Motor neuron (in vitro differentiated cells): ENCODE measurements at regions not wholly inside any gene's neighbourhood (a gene's known extent, or its start where the extent isn't known, plus 50 kb on each side); places are given as distances from the start of the nearest gene placed in this dataset.

Experiments
- ATAC-seq, 8 experiments: fragments of 200-7000 bp; cut with Tn5 transposase; replicated peaks in 6 of 8; 2 replicates each; pipeline ENCODE4 v1.8.0; 2021; ENCODE audit warnings: mild to moderate bottlenecking in 8 of 8, moderate library complexity in 8 of 8
- H3K27ac ChIP-seq, 2 donors: fragments of 250-450 bp; sonication (Bioruptor Pico); 2 replicates each; pipeline ENCODE4 v1.9.0; 2021; ENCODE audit warnings: antibody characterized with exemption in 2 of 2, mild to moderate bottlenecking in 2 of 2, moderate library complexity in 1 of 2
- H3K4me1 ChIP-seq, 2 donors: fragments of 250-450 bp; sonication (Bioruptor Pico); replicated peaks in 1 of 2; 2 replicates each; pipeline ENCODE4 v1.6.1; 2021; ENCODE audit warnings: antibody characterized with exemption in 2 of 2, mild to moderate bottlenecking in 2 of 2, moderate library complexity in 1 of 2
- H3K4me3 ChIP-seq, 5 donors: fragments of 250-450 bp; sonication (Bioruptor Pico); 2 replicates each; pipeline ENCODE4 v1.9.0; 2021; ENCODE audit warnings: antibody characterized with exemption in 5 of 5, mild to moderate bottlenecking in 5 of 5, moderate library complexity in 4 of 5
- WGBS, 10 experiments: fragments of 450-650 bp; shearing (Covaris generic); methylation state at CpG; one replicate each; pipeline ENCODE4 v1.0.0; 2022; 5-methylcytosine and 5-hydroxymethylcytosine counted together
- in situ Hi-C, 9 experiments: fragments of 400-800 bp; cut with MboI; loops; one replicate each; pipeline ENCODE4 v1.15.0; 2021; ENCODE audit warnings: low sequenced_read_pairs in 9 of 9, low pct_unique_long_range_greater_than_20kb in 2 of 9; ENCODE audit not compliant: unreplicated experiment in 9 of 9

GRCh38 chr2:128537646-128538045 lies 219.0 kb upstream of the HS6ST1 start:
- Histone ChIP-seq H3K4me1 (peaks cover 15 to 26% of the 10 kb centered on the region in 2 donors), H3K27ac (peak overlapping the region in 1 of 2 donors; percentile 33), H3K4me3 (no peak overlapping the region)
- peak in 1 of 8 experiments; percentile 2 for ATAC-seq
- in situ Hi-C loops = no loop called here

GRCh38 chr2:128538396-128538795 lies 219.7 kb upstream of the HS6ST1 start:
- no peak overlapping the region for H3K27ac ChIP-seq
- ATAC-seq = no peak
- WGBS, 10 experiments = 80 to 100% (median 96%) methylated on average over 1 to 2 of the region's 2 CpGs; no CpG with 5 or more reads in 4 of the 10 experiments
- no peak overlapping the region for H3K4me3 ChIP-seq
- in situ Hi-C loops = no loop called here
- peaks cover 13 to 20% of the 10 kb centered on the region in 2 donors for H3K4me1 ChIP-seq

- no peak overlapping the region for H3K4me3 ChIP-seq
- in situ Hi-C loops = no loop called here
- WGBS, 10 experiments = 80 to 100% (median 100%) methylated on average over 1 to 3 of the region's 3 CpGs; no CpG with 5 or more reads in 1 of the 10 experiments
- no peak for ATAC-seq
- H3K4me1 ChIP-seq = peaks cover 10 to 26% of the 10 kb centered on the region in 2 donors
- H3K27ac ChIP-seq = no peak overlapping the region
Observed at GRCh38 chr2:128540670-128541069, 222.0 kb upstream of the HS6ST1 start.

- peak in 1 of 8 experiments; percentile 40 for ATAC-seq
- Histone ChIP-seq H3K4me1 (peaks cover 10 to 22% of the 10 kb centered on the region in 2 donors), H3K27ac (no peak overlapping the region), H3K4me3 (no peak overlapping the region)
- 20 to 92% (median 69%) methylated on average over 1 to 2 of the region's 2 CpGs; no CpG with 5 or more reads in 1 of the 10 experiments for WGBS, 10 experiments
- in situ Hi-C loops = no loop called here
Observed at GRCh38 chr2:128541448-128541847, 222.8 kb upstream of the HS6ST1 start.

GRCh38 chr2:128543036-128543435 lies 224.4 kb upstream of the HS6ST1 start:
- Histone ChIP-seq H3K4me3 (no peak overlapping the region), H3K4me1 (peaks cover 8 to 18% of the 10 kb centered on the region in 2 donors), H3K27ac (no peak overlapping the region)
- no peak for ATAC-seq
- in situ Hi-C loops = no loop called here
- 51 to 100% (median 95%) methylated on average over 1 to 3 of the region's 3 CpGs; no CpG with 5 or more reads in 1 of the 10 experiments for WGBS, 10 experiments

- peak in 4 of 8 experiments; percentile 13 to 65 (median 30) for ATAC-seq
- WGBS, 10 experiments = 42 to 93% (median 77%) methylated on average over 2 to 9 of the region's 10 CpGs; no CpG with 5 or more reads in 1 of the 10 experiments
- in situ Hi-C loops = no loop called here
- H3K4me3 ChIP-seq = no peak overlapping the region
- peaks cover 14 to 20% of the 10 kb centered on the region in 2 donors for H3K4me1 ChIP-seq
- no peak overlapping the region for H3K27ac ChIP-seq
Observed at GRCh38 chr2:128543646-128544045, 225.0 kb upstream of the HS6ST1 start.

GRCh38 chr2:128544321-128545037 lies 225.8 kb upstream of the HS6ST1 start:
- WGBS, 10 experiments = 33 to 100% (median 95%) methylated on average over 1 to 6 of the region's 16 CpGs; no CpG with 5 or more reads in 4 of the 10 experiments
- in situ Hi-C loops = no loop called here
- peaks cover 17 to 24% of the 10 kb centered on the region in 2 donors for H3K4me1 ChIP-seq
- ATAC-seq = no peak
- no peak overlapping the region for H3K4me3 ChIP-seq
- H3K27ac ChIP-seq = no peak overlapping the region

GRCh38 chr2:128545085-128545484 lies 226.4 kb upstream of the HS6ST1 start:
- in situ Hi-C loops = no loop called here
- H3K27ac ChIP-seq = no peak overlapping the region
- 80 to 100% (median 92%) methylated on average over 1 to 2 of the region's 5 CpGs; no CpG with 5 or more reads in 7 of the 10 experiments for WGBS, 10 experiments
- no peak overlapping the region for H3K4me3 ChIP-seq
- ATAC-seq = no peak
- peaks cover 23 to 26% of the 10 kb centered on the region in 2 donors for H3K4me1 ChIP-seq

- in situ Hi-C loops = no loop called here
- no peak overlapping the region for H3K27ac ChIP-seq
- H3K4me3 ChIP-seq = no peak overlapping the region
- peaks cover 28 to 30% of the 10 kb centered on the region in 2 donors for H3K4me1 ChIP-seq
- ATAC-seq = no peak
- 92 to 100% (median 100%) methylated on average over 1 to 5 of the region's 7 CpGs; no CpG with 5 or more reads in 5 of the 10 experiments for WGBS, 10 experiments
Observed at GRCh38 chr2:128545829-128546228, 227.2 kb upstream of the HS6ST1 start.

- 20 to 83% (median 54%) methylated on average over 1 to 3 of the region's 3 CpGs; no CpG with 5 or more reads in 4 of the 10 experiments for WGBS, 10 experiments
- H3K4me1 ChIP-seq = peaks cover 32 to 35% of the 10 kb centered on the region in 2 donors
- H3K27ac ChIP-seq = peak overlapping the region in 1 of 2 donors; percentile 14
- peak in 1 of 8 experiments; percentile 6 for ATAC-seq
- in situ Hi-C loops = no loop called here
- H3K4me3 ChIP-seq = no peak overlapping the region
Observed at GRCh38 chr2:128547667-128548066, 229.0 kb upstream of the HS6ST1 start.

- Histone ChIP-seq H3K4me3 (no peak overlapping the region), H3K4me1 (peaks cover 32 to 35% of the 10 kb centered on the region in 2 donors), H3K27ac (no peak overlapping the region)
- WGBS, 10 experiments = 80 to 95% (median 91%) methylated on average over 1 to 9 of the region's 9 CpGs; no CpG with 5 or more reads in 6 of the 10 experiments
- in situ Hi-C loops = no loop called here
- peak in 2 of 8 experiments; percentile 36 to 57 for ATAC-seq
Observed at GRCh38 chr2:128548461-128548891, 229.8 kb upstream of the HS6ST1 start.

GRCh38 chr2:128549094-128549493 lies 230.4 kb upstream of the HS6ST1 start:
- Histone ChIP-seq H3K27ac (no peak overlapping the region), H3K4me1 (peaks cover 30 to 32% of the 10 kb centered on the region in 2 donors), H3K4me3 (no peak overlapping the region)
- in situ Hi-C loops = no loop called here
- ATAC-seq = no peak
- 60 to 100% (median 100%) methylated on average over 1 to 4 of the region's 5 CpGs; no CpG with 5 or more reads in 3 of the 10 experiments for WGBS, 10 experiments

GRCh38 chr2:128549646-128550260 lies 231.1 kb upstream of the HS6ST1 start:
- Histone ChIP-seq H3K27ac (no peak overlapping the region), H3K4me3 (no peak overlapping the region), H3K4me1 (peaks cover 25 to 32% of the 10 kb centered on the region in 2 donors)
- ATAC-seq = peak in 5 of 8 experiments; percentile 36 to 66 (median 43)
- in situ Hi-C loops = no loop called here
- 58 to 86% (median 70%) methylated on average over 2 to 9 of the region's 11 CpGs; no CpG with 5 or more reads in 7 of the 10 experiments for WGBS, 10 experiments
